KG1 (cell line): ENCODE measurements at regions not wholly inside any gene's neighbourhood (a gene's known extent, or its start where the extent isn't known, plus 50 kb on each side); places are given as distances from the start of the nearest gene placed in this dataset.

Experiments used
- DNase-seq: peaks from one replicate; lab custom pipeline; 2025; lab: John Stamatoyannopoulos, UW

GRCh38 chr19:28290963-28291657, 921.8 kb downstream of the UQCRFS1 start:
- DNase-seq: no peak

DNA sequence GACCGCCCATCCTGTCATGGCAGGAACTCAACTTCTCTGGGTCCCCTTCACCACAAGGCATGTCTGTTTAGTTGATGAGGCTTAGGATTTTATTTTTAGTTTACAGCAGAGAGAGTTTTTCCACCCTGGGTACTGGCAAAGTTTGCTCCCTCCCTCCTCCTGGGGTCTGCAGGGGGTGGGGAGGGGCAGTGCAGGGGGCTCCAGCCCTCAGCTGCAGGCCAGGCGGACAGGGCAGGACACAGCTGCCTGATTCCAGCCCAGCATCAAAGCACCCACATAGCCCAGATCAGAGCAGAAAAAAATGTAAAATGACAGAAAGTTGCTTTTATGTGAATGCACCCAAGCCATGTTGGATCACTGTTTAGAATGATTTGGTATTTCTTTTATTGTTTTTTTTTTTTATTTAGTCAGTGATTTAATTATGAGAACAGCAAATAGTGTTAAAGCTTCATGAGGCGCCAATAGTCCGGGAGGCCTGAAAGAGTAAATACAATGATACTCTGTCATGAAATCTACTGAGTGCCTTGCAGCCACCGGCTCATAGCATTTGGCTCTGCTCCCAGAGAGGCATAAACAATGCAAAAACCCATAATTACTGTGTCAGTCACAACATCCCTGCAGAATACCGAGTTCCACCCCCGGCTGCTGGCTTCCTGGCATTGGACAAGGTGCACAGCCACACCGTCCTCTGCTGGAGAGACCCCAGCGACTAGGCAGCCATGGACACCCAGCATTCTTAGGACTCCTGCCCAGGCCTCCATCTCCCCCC, 923.5 kb downstream of the UQCRFS1 start:
- DNase-seq: no peak

DNA sequence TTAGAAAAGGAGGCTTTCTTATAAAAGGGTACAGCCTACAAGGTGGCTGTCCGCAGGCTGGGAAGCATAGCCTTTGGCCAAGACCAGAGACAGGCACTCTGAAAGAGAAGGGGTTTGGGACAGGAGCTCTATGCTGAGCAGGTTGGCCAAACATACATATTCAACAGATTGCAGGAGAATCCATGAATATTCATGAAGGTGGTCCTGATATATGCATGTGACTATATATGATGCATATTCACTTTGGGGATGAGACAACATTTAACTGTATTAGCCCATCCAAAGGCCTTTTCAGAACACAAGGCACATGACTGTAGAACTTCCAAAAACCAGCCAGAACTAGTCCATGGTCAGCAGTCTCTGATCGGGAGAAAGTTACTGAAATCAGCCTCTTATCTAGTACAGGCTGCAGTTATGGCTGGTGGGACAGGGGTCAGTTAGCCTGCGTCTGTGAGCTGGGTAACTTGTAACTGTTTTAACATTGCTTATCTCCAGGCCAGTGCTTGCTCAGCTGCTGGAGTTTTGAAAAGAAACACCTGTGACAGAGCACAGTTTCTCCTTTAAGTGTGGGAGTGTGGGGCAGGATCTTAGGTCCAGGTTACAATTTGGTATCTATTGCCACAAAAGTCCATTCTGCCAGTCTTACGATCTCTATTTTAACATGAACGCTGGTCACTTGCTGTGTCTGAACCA, 924.2 kb downstream of the UQCRFS1 start:
- DNase-seq: no peak

DNA sequence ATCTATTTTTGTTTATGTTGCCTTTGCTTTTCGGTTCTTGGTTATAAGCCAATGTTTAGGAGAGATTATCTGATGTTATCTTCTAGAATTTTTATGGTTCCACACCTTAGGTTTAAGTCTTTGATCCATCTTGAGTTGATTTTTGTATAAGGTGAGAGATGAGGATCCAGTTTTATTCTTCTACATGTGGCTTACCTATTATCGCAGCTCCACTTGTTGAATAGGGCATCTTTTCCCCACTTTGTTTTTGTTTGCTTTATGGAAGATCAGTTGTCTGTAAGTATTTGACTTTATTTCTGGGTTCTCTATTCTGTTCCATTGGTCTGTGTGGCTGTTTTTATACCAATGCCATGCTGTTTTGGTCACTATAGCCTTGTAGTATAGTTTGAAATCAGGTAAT, 927.0 kb downstream of the UQCRFS1 start:
- no peak for DNase-seq

DNA sequence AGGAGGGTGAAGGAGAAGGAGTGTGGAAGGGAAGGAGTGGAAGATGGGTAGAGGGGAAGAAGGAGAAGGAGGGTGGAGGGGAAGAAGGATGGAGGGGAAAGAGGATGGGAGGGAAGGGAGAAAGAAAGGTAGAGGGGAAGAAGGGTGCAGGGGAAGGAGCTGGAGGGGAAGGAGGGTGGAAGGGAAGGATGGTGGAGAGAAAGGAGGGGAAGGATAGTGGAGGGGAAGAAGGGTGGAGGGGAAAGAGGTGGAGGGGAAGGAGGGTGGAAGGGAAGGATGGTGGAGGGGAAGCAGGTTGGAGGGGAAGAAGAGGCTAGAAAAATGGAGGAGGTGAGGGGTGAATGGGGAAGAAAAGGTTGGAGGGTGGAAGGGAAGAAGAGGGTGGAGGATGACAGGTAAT, 927.9 kb downstream of the UQCRFS1 start:
- no peak for DNase-seq

- no peak for DNase-seq
These were observed 928.6 kb downstream of the UQCRFS1 start for GRCh38 chr19:28284389-28284788.

- DNase-seq: no peak
These were observed 929.4 kb downstream of the UQCRFS1 start for GRCh38 chr19:28283592-28283991.

DNA sequence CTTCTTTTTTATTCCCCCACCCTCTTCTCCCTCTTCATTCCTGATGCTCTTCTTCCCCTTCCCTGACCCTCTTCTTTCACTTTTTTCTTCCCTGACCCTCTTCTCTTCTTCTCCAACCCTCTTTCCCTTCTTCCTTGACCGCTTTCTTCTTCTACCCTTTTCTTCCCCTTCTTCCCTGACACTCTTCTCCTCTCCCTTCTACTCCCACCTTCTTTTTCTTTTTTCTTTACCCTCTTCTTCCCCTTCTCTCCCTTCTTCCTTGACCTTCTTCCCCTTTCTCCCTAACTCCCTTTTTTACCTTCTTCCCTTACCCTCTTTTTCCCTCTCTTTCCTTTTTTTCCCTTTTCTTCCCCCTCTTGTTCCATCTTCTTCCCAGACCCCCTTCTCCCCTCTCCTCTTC, 931.3 kb downstream of the UQCRFS1 start:
- no peak for DNase-seq

- no peak for DNase-seq
These were observed 948.4 kb downstream of the UQCRFS1 start for GRCh38 chr19:28264556-28264955.

GRCh38 chr19:28258829-28259228, 954.1 kb downstream of the UQCRFS1 start:
- DNase-seq: no peak

DNA sequence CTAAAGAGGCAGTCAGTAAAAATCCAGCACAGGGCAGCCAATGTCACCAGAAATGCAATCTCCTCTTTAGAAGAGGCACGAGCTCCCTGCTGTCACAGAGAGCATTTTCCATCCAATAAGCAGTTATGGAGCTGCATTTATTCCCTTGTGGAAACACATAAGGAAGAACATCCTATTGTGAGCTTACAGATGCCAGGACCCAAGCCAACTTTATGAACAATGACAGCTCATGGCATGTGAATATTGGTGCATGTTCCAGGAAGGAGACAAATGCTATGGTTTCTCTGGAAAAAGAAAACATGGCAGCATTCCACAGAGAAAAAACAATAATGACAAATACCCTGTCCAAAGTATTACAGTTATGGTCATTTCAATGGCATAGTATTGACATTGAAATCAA, 955.6 kb downstream of the UQCRFS1 start:
- no peak for DNase-seq

- no peak for DNase-seq
These were observed 965.7 kb downstream of the UQCRFS1 start for GRCh38 chr19:28247243-28247642.

- DNase-seq: no peak
These were observed 967.0 kb downstream of the UQCRFS1 start for GRCh38 chr19:28245937-28246336.

- DNase-seq: no peak
These were observed 968.0 kb downstream of the UQCRFS1 start for GRCh38 chr19:28244966-28245365.

GRCh38 chr19:28242317-28242927, 970.5 kb downstream of the UQCRFS1 start:
- DNase-seq: peak; percentile 1

- DNase-seq: no peak
These were observed 973.7 kb downstream of the UQCRFS1 start for GRCh38 chr19:28239270-28239669.

DNA sequence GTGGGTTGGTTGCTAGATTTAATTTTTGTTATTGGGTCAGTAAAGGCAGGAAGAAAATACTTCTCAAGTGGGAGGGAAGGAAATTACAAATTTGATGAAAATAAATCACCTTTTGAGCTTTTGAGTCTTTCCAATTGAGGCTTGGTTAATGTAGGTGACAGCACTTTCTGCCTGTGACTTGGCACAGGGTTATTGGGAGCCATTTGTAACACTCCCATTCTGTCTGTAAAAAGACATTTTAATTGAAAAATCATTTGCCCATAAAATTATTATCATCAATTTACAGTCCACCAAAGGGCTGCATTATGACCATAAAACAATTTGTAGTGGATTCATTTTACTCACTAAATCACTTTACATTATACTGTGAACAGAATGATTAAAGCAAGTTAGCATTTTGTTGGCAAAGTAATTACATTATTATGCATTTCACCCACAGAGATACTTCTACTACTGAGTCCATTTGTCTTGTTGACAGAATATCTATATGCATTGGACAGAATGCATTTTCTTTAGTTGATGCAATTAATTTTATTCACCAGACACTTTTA, 974.6 kb downstream of the UQCRFS1 start:
- no peak for DNase-seq

- DNase-seq: no peak
These were observed 977.3 kb downstream of the UQCRFS1 start for GRCh38 chr19:28235606-28236125.

- DNase-seq: no peak
These were observed 978.3 kb downstream of the UQCRFS1 start for GRCh38 chr19:28234637-28235036.

- no peak for DNase-seq
These were observed 984.1 kb downstream of the UQCRFS1 start for GRCh38 chr19:28228854-28229253.

DNA sequence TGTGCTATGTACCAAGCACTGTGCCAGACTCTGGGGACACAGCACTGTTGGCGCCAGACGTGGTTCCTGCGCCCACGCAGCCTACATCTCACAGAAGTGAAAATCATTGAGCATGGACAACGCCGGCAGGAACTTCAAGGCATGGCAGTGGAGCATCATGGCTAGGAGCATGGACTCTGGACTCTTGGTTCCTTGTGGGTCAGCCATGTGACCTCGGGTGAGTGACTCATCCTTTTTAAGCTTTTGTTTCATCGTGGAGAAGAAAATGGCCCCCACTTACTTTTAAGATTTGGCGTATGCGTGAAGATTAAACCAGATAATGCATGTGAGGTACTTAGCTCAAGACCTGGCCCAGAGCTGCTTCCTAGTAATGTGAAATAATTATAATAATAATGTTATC, 988.5 kb downstream of the UQCRFS1 start:
- DNase-seq: no peak

GRCh38 chr19:28221736-28222135, 991.2 kb downstream of the UQCRFS1 start:
- DNase-seq: no peak
